Activated effector memory CD4-positive, alpha-beta T cell treated with Interleukin-2 at 50 U/mL for 16 hours (primary cell): ENCODE measurements at regions not wholly inside any gene's neighbourhood (a gene's known extent, or its start where the extent isn't known, plus 50 kb on each side); places are given as distances from the start of the nearest gene placed in this dataset.
"Not testable (repeated sequence)": the region's sequence is repeated elsewhere in the genome, so short reads cannot be mapped to it uniquely, and the experiment has no call there.

ENCODE experiments used
- DNase-seq: peaks from one replicate; pipeline ENCODE4 v3.0.0-alpha.2; 2020

DNA sequence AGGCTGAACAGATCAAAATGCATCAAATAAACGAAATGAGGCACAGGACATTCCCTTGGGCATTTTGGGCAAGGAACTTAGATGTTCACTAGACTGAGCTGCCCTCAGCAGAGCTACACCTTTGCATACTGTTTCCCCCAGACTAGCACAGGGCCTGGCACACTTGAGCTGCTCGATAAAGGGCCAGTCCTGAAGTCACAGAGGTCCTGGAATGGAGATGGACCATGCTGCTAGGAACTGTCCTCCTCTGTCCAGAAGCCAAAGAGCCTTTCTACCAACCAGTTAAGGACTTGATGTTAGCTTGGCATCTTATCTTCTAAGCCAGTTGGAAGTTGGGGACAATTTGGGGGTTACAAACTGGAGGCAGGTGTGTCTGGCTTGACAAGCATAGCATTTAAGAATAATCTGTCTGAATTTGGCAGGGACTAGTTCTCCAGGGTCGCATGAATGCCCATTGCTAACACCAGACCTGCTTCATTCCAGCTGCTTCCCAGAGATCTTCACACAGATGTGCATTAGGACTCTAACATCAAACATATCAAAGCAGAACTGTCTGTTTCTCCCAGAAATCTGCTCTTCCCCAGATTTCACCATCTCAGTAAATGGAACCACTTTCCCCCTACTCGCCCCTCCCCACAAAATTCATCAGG is 152.2 kb upstream of the PDE1C start:
- no peak for DNase-seq

DNA sequence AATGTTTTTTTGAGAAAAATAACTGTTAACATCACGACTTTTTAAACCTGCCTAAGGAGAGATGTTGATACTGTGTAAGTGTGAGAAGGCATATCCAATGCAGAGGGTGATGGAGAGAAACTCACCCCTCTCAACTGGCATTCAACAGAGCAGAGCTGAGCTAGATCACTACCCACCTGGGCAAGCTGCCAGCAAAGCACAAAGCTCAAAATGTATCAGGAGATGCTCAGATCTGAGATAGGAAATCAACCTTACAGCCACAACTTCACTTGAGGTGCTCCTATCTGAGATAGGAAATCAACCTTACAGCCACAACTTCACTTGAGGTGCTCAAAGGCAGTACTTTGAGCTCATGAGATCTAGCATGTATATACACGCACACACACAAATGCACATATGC is 151.5 kb upstream of the PDE1C start:
- no peak for DNase-seq

DNA sequence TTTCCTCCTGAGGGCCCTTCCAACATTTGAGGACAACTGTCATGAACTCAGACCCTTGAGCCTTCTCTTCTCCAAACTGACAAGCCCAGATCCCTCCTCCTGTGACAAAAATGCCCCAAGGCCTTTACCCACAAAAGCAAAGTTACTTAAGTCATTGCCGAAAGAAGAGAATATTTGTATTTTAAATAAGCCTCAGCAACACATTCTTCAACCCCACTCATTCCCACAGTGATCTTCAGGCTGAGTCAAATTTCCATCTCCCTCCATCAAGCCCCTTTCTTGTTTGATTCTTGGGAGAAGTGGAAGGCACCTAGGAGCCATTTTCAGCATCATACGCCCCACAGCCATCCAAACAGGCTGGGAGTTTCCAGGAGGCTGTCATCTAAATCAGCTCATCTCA is 150.8 kb upstream of the PDE1C start:
- no peak for DNase-seq

DNA sequence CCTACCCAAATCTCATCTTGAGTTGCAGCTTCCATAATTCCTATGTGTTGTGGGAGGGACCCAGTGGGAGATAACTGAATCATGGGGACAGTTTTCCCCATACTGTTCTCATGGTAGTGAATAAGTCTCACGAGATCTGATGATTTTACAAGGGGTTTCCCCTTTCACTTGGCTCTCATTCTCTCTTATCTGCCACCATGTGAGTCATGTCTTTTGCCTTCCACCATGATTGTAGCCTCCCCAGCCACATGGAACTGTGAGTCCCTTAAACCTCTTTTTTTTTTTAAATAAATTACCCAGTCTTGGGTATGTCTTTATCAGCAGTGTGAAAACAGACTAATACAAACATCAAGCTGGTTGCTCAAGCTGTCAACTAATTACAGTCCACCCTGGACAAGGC is 149.6 kb upstream of the PDE1C start:
- not testable (repeated sequence) for DNase-seq

DNA sequence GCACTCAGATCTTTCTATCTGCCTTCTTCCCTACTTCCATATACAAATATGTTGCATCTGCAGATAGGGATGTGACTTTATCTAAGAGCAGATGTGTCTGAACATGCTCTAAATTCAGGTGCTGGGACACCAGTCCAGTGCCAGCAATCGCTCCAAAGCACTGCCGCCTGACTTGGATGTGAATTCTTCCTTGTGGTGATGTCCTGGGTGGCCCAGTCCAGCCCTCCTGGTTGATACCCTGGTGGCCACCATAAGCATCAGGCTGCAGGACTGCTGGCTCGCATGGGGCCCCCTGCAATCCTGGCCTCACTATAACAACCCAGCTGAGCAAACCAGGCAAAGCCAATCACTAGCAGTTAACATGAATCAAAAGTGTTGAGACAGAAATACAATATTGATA is 149.2 kb upstream of the PDE1C start:
- no peak for DNase-seq

DNA sequence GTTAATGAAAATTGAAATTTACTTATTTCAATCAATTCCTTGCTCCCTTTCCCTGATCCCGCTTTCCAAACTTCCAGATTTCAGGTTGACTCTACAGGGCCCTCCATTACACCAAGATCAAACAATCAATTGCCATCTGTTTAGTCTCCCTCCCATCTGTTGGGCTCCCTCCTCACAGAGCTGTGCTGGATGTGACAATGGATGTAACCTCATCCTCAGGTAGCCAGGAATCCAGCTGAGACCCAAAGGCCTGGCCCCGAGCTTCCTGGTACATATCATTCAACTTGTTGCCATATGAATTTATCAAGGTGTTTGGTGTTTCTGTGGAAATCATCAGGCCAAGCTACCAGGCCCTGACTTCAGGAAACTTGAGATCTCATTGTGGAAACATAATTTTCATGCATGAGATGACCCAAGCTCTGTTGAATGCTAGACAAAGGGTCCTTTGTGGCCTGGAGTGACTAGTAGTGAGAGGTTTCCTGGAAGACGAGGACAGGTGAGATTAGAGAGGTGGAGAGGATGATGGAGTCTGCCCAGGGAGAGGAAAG is 148.6 kb upstream of the PDE1C start:
- DNase-seq: no peak

DNA sequence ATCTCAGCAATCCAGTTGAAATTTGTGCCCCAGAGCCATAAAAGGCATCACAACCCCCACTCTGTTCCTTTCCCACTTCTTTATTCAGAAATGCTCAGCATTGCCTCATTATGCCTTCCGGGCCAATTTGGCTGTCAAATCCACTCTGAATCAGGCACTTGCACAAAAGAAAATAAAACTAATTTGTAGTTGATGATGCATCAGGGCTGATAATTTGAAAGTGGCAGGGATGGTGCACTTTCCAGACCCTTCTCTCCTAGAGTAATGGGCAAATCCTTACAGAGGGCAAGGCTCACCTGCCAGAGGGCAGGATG is 147.9 kb upstream of the PDE1C start:
- no peak for DNase-seq

DNA sequence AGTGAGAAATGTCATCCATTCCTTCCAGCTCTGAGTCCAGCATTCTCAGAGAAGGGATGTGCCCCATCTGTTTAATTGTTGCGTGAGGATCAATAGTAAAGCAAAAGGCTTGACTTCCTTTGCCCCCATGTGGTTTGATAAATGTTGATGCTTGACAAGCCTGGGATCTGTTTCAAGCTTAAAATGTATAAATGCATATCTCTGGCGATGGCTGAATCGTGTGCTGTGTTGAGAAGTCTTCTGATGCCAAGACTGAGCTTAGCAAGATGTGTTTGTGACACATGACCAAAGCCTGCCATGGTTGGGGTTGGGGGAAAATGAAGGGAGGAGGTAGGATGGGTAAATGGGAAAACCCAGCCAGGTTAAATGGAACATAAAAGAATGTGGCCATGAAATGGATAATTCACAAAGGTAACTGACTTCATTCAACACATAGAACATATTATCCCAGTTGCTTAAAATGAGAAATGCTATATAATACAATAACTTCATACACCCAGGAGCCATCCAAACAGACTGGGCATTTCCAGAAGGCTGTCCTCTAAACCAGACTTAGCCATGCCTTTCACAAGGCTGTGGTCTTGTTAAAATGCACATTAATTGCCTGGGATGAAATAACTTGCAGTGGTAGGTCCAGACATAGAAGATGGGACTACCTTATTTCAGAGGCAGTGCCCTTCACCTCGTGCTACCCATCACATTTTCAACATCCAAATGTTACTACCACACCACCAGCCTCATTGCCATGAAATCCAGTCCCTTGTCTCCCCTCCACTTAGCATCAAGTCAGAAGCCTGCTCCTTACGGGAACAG is 147.3 kb upstream of the PDE1C start:
- no peak for DNase-seq

DNA sequence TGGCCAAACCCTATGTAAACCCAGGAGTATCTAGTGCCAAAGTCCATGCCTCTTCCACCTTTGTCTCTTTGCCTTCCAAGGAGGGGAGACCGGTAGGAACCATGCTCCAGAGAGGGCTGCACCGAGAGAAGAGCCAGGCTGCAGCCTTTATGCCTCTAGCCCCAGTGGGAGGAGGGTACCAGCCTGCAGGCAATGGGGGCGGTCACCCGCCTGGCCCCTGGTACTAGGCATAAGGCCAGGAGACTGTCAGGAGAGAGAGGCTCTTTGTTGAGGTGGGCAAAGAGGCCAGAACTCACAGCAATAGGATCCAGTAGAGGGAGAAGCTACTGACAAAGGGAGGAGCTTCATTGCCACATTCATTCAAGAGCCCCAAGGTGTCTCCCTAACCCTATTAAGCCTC is 146.6 kb upstream of the PDE1C start:
- DNase-seq: no peak

DNA sequence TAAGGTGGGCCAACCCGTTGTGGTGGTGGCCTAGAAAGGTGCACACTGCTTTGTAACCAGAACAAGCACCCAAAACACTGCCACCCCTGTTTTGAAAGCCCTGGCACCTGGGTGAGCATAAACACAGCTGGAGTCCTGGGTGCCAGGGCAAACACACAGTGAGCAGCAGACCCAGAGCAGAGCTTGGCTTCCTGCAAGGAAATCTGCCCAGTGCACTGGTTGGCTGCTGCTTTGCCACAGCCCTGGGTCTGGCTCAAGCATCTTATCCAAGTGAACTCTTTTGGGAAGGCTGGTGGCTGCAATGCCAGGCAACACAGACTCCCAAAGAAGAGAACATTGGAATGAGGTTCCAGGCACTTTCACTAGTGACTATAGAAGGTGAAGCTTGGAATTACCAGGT is 145.5 kb upstream of the PDE1C start:
- DNase-seq: no peak

DNA sequence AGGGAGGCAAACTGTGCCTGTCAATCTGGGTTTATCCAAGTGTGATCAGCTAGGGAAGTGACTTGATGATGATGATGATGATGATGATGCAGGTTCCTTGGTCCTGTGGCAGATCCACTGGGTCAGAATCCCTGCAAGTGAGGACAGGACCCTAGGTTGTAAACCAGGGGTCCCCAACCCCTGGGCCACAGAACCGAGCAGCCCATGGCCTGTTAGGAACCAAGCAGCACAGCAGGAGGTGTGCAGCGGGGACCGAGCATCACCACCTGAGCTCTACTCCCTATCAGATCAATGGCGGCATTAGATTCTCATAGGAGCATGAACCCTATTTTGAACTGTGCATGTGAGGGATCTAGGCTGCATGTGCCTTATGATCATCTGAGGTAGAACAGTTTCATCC is 144.7 kb upstream of the PDE1C start:
- DNase-seq: no peak

DNA sequence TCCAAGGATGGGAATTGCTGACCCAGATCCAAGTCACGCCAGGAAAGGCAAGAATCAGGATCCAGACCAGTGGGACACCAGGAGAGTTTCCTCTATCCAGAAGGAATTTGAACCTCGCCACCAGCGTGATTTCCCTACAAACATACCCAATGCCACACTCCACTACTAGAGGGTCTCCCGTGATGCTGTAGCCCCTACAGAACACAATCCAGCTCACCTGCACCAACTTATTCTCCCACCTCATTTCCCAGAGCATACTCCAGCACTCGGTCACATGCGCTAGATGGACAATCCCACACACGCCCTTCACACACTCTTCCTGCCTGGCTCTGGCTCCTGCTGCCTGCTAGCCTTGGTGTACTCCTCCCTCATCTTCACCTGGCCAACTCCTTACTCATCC is 142.1 kb upstream of the PDE1C start:
- no peak for DNase-seq

DNA sequence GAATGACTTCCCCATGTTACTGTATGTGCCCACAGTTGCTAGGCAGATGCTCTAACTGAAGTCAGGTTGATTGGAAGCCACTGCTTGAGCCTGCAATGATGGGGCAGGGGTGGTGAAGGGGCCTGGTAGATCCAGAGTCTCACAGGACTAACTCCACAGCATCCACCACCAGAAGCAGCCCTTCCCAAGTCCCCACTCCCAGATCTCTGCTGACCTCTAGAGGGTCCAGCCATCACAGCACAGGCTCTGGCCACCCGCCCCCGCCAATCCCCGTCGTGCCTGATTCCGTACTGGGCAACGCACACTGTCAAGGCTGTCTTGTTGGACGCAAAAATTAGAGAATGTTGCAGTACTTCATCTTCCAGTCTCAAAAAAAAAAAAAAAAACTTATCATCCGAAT is 136.8 kb upstream of the PDE1C start:
- DNase-seq: no peak

DNA sequence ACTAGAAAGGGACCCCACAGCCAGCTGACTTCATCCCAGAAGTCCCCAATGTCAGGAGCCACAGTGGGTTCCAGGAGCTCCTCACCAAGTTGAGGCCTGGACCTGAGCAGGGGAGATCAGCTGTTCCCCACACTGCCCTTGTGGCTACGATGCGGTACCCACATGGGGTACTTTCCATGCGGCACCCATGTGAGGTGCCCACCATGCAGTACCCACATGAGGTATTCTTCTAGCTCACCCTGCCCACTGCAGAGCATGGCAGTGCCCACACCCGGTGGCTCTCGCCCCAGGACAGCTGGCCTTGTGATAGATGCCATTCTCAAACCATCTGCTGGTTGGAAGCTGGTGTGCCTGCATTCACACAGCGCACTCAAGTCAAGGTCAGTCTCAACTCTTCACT is 136.3 kb upstream of the PDE1C start:
- DNase-seq: no peak

DNA sequence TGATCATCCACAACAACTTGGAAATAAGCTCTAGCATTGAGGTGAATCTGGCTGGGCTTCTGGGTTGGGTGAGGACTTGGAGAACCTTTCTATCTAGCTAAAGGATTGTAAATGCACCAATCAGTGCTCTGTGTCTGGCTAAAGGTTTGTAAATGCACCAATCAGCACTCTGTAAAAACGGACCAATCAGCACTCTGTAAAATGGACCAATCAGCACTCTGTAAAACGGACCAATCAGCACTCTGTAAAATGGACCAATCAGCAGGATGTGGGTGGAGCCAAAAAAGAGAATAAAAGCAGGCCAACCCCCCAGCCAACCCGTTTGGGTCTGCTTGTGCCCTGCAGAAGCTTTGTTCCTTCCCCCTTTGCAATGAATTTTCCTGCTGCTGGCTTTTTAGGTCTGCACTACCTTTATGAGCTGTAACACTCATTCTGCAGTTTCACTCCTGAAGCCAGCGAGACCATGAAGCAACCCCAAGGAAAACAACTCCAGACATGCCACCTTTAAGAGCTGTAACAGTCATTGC is 135.2 kb upstream of the PDE1C start:
- not testable (repeated sequence) for DNase-seq

DNA sequence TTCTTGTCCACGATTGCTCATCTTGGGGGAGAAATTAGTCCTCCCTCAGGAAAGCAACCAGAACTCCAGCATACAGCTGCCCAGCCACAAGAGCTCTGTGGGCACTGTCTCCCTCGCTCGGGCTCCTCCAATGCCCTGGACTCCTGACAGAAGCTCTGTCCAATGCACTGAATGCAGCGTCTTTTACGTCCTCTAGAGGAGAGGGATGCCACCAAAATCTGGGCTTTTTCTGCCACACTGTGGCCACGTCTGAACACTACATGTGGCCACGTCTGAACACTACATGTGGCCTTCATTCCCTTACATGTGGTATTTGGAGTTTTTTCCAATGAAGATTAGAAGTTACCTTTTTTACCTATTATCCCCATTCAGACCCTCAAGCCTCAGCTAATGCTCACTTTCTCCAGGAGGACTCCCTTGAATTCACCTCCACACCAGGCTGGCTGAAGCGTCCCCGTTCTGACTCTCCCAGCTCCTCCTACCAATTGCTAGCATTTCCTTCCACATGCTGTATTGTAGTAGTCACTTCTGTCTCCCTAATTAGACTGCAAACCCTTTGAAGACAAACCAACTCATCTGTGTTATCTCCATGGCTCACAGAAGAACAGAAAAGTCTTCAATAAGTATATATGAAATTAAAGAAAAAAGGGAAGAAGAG is 134.3 kb upstream of the PDE1C start:
- DNase-seq: no peak

DNA sequence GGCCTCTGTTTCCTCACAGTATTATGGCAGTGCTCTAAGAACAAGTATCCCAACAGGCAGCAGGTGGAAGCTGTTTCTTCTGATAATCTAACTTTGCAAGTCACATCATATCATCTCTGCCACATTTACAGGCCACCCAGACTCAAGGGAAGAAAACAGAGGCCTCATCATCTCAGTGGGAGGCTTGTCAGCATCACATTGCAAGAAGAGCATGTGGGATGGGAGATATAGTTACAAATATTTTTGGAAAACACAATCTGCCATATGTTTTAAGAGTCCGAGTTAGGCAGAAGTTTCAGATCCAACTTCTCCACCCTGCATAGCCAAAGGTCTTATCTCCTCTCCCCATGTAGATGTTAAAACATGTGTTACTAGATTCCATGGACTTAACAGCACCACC is 130.4 kb upstream of the PDE1C start:
- no peak for DNase-seq

DNA sequence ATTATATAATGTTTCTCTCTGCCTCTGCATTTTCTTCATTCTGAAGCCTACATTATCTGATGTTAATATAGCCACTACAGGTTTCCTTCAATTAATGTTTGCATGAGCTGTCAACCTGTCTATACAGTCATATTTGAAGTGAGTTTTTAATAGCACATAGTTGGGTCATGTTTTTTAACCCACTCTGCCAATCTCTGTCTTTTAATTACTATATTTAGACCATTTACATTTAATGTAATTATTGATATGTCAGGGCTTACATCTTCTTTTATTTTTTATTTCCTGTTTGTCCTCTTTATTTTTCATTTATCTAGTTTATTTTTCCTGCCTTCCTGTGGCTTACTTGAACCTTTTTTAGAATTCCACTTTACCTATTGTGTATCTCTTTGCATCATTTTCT is 124.3 kb upstream of the PDE1C start:
- no peak for DNase-seq

DNA sequence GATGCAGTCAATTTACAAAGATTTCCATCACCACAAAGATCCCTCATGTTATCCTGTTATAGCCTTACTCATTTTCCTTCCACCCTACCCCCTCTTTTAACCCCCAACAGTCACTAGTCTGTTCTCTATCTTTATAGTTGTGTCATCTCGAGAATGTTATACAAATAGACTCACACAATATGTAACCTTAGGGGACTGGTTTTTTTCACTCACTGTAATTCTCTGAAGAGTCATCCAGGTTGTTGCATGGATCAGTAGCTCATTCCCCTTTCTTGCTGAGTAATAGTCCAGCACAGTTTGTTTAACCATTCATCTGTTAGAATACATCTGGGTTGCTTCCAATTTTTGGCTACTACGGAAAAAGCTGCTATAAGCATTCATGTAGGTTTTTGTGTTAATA is 121.1 kb upstream of the PDE1C start:
- DNase-seq: no peak

DNA sequence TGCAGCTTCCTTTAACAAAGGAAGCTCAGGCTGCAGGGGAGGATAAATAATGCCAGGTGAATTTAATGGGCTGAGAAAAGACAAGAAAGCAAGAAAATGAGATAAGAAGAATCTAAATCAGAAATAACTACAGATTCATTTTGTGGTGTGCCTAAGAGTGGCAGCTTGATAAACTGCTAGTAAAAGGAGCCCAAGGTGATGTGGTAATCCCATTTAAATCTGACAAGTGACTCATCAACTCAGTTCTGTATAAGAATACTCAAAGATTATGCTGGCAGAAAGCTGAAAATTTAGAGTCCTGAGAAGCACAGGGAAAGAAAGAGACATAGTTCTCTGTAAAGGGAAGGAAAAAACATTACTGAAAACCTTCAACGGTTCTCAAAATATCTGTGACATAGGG is 109.4 kb upstream of the PDE1C start:
- no peak for DNase-seq

DNA sequence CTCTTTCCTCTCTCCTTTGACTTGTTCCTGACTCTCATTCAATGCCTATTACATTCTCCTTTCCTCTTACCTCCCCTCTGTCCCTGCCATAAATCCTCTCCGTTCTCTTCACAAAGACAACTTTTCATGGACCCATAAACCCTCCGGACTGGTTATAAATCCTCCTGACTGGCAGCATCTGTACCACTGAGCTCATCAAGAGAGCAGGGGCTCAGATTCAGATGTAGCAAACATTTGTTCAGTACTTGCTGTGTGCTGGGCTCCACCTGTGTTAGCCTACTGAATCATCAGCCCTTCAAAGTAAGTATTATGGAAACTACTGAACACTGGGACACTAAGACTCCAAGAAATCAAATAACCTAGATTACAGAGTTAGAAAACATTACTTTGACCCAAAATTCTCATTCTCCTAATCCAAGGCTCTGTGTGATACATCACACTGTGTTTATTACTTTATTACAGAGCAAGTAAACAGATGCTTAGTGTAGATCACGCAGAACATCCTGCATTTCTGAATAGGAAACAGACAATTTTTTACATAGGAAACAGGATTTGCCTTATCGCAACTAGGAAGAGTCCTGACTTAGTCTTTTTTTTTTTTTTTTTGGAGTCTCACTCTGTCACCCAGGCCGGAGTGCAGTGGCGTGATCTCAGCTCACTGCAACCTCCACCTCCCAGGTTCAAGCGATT is 108.6 kb upstream of the PDE1C start:
- no peak for DNase-seq

DNA sequence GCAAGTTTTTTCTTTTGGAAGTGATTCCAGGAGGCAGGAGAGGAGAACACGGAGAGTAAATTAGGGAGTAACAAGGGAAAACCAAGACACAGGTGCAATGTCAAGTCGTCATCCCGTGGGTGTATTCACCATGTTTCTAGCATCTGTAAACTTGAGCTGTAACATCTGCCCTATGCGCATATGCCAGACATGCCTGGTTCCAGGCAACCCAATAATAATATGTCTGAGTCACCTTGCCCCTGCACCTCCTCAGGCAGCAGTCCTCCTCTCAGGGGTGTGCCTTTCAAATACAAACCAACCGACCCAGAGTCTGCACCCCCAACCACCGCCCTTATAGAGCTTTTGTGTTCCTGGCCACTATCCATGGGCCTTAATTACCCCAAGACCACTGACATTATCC is 107.0 kb upstream of the PDE1C start:
- DNase-seq: no peak

DNA sequence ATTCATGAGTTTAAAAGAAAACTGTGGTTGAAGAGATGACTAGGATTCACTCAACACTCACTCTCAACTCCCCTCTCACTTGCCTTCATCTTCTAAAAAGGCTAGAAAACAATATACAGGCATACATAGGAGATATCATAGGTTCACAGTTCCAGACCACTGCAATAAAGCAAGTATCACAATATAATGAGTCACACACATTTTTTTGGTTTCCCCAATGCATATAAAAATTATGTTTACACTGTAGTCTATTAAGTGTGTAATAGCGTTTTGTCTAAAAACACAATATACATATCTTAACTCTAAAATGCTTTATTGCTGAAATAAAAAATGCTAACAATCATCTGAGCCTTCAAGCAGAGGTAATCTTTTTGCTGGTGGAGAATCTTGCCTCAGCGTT is 104.9 kb upstream of the PDE1C start:
- DNase-seq: no peak
